Parathyroid adenoma (tissue), 2 donors: ENCODE measurements at regions not wholly inside any gene's neighbourhood (a gene's known extent, or its start where the extent isn't known, plus 50 kb on each side); places are given as distances from the start of the nearest gene placed in this dataset.

Experiments used
- H2AFZ ChIP-seq: fragments of 300-600 bp; sonication (generic); one replicate; pipeline ENCODE4 v1.7.0; 2017; ENCODE audit warnings: antibody characterized with exemption, mild to moderate bottlenecking
- H3K27ac ChIP-seq: fragments of 300-600 bp; sonication (generic); one replicate; pipeline ENCODE4 v1.7.0; 2017
- H3K27me3 ChIP-seq: fragments of 300-600 bp; sonication (generic); one replicate; pipeline ENCODE4 v1.7.0; 2017; ENCODE audit warnings: low read length; ENCODE audit not compliant: control insufficient read depth, insufficient read depth
- H3K36me3 ChIP-seq: fragments of 300-600 bp; sonication (generic); one replicate; pipeline ENCODE4 v1.7.0; 2017; ENCODE audit warnings: low read length; ENCODE audit not compliant: control insufficient read depth, insufficient read depth
- H3K4me1 ChIP-seq: fragments of 300-600 bp; sonication (generic); one replicate; pipeline ENCODE4 v1.7.0; 2017; ENCODE audit warnings: control low read depth
- H3K4me2 ChIP-seq: fragments of 300-600 bp; sonication (generic); one replicate; pipeline ENCODE4 v1.7.0; 2017; ENCODE audit warnings: low read length
- H3K4me3 ChIP-seq: fragments of 300-600 bp; sonication (generic); one replicate; pipeline ENCODE4 v1.7.0; 2017; ENCODE audit warnings: low read depth, low read length
- H3K79me2 ChIP-seq: fragments of 300-600 bp; sonication (generic); one replicate; pipeline ENCODE4 v1.7.0; 2017; ENCODE audit warnings: control low read depth
- H3K9ac ChIP-seq: fragments of 300-600 bp; sonication (generic); one replicate; pipeline ENCODE4 v1.7.0; 2017; ENCODE audit warnings: mild to moderate bottlenecking
- H3K9me3 ChIP-seq: fragments of 300-600 bp; sonication (generic); one replicate; pipeline ENCODE4 v1.7.0; 2017; ENCODE audit warnings: low read length; ENCODE audit not compliant: control insufficient read depth
- CTCF ChIP-seq: fragments of 300-600 bp; sonication (generic); IDR thresholded peaks from one replicate; pipeline ENCODE4 v1.7.0; 2017; ENCODE audit warnings: antibody characterized with exemption, mild to moderate bottlenecking
- donor health status: primary hyperparathyroidism.

DNA sequence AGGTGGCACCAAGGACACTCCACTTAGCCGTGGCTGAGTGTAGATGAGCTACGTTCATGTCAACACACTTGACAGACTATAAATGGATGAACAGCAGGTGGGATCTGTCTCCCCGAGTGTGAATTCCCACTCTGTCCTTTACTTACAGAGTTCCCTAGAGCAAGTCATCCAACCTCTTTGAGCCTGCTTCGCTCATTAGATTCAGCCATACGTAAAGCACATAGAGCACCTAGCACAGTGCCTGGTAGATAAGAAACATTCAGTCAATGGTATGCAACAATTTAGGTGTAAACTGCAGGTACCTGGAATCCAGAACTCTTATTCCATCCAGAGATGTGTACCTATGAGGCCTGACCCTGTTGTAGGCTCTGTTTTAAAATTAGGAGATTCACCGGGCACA, 227.8 kb upstream of the C16orf82 start:
- H3K9me3 ChIP-seq: no peaks in the 10 kb centered on the region
- no peaks in the 10 kb centered on the region for H3K36me3 ChIP-seq
- H3K9ac ChIP-seq: no peak overlapping the region
- H3K79me2 ChIP-seq: no peaks in the 10 kb centered on the region
- H3K4me3 ChIP-seq: no peak overlapping the region
- no peak for TF ChIP-seq CTCF
- H3K4me2 ChIP-seq: no peak overlapping the region
- H3K4me1 ChIP-seq: no peaks in the 10 kb centered on the region
- no peak overlapping the region for H2AFZ ChIP-seq
- no peaks in the 10 kb centered on the region for H3K27me3 ChIP-seq
- H3K27ac ChIP-seq: no peak overlapping the region

GRCh38 chr16:26840691-26841090, 226.0 kb upstream of the C16orf82 start:
- H3K9ac ChIP-seq: no peak overlapping the region
- no peak for TF ChIP-seq CTCF
- no peak overlapping the region for H3K27ac ChIP-seq

GRCh38 chr16:26856271-26856670, 210.5 kb upstream of the C16orf82 start:
- no peak overlapping the region for H3K4me2 ChIP-seq
- no peaks in the 10 kb centered on the region for H3K27me3 ChIP-seq
- H3K4me3 ChIP-seq: no peak overlapping the region
- no peak overlapping the region for H3K9ac ChIP-seq
- TF ChIP-seq CTCF: no peak
- H2AFZ ChIP-seq: no peak overlapping the region
- H3K9me3 ChIP-seq: no peaks in the 10 kb centered on the region
- no peak overlapping the region for H3K27ac ChIP-seq
- H3K36me3 ChIP-seq: no peaks in the 10 kb centered on the region
- H3K4me1 ChIP-seq: no peaks in the 10 kb centered on the region
- H3K79me2 ChIP-seq: no peaks in the 10 kb centered on the region

More at GRCh38 chr16:26840691-26841090, 226.0 kb upstream of the C16orf82 start:
- no peak overlapping the region for H2AFZ ChIP-seq
- no peaks in the 10 kb centered on the region for H3K4me1 ChIP-seq
- H3K9me3 ChIP-seq: no peaks in the 10 kb centered on the region
- no peaks in the 10 kb centered on the region for H3K27me3 ChIP-seq
- H3K79me2 ChIP-seq: no peaks in the 10 kb centered on the region
- no peak overlapping the region for H3K4me3 ChIP-seq
- no peaks in the 10 kb centered on the region for H3K36me3 ChIP-seq
- no peak overlapping the region for H3K4me2 ChIP-seq

DNA sequence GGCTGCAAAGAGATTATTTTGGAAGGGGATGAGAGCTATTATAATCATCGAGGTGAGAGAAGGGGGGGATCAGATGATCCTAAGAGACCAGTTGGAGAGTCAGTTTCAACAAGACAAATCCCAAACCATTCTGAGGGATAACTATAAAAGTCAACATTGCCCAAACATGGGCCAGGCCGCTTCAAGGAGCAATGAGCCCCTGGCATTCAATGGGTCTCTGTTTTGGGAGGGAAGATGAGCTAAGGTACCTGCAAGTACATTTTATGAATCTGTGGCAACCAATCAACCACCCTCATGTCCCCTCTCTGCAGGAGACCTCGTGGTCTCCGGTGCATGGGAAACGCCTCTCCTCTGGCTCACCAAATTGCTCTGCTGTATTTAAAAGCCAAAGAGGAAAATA, 209.9 kb upstream of the C16orf82 start:
- Histone ChIP-seq H3K79me2 (no peaks in the 10 kb centered on the region), H3K27ac (no peak overlapping the region), H3K36me3 (no peaks in the 10 kb centered on the region), H3K4me3 (no peak overlapping the region), H3K4me1 (no peaks in the 10 kb centered on the region), H3K9ac (no peak overlapping the region), H3K9me3 (no peaks in the 10 kb centered on the region), H2AFZ (no peak overlapping the region), H3K27me3 (no peaks in the 10 kb centered on the region), H3K4me2 (no peak overlapping the region)
- no peak for TF ChIP-seq CTCF

GRCh38 chr16:26857371-26857770, 209.4 kb upstream of the C16orf82 start:
- TF ChIP-seq CTCF: no peak
- H3K27me3 ChIP-seq: no peaks in the 10 kb centered on the region

More at GRCh38 chr16:26857371-26857770, 209.4 kb upstream of the C16orf82 start:
- no peak overlapping the region for H3K9ac ChIP-seq
- no peaks in the 10 kb centered on the region for H3K36me3 ChIP-seq
- H3K9me3 ChIP-seq: no peaks in the 10 kb centered on the region
- H3K27ac ChIP-seq: no peak overlapping the region
- no peaks in the 10 kb centered on the region for H3K79me2 ChIP-seq
- H3K4me2 ChIP-seq: no peak overlapping the region
- no peak overlapping the region for H3K4me3 ChIP-seq
- H2AFZ ChIP-seq: no peak overlapping the region
- no peaks in the 10 kb centered on the region for H3K4me1 ChIP-seq
